HG03521 (cell line): ENCODE measurements at regions not wholly inside any gene's neighbourhood (a gene's known extent, or its start where the extent isn't known, plus 50 kb on each side); places are given as distances from the start of the nearest gene placed in this dataset.

Source experiments
- ATAC-seq: cut with Tn5 transposase; IDR thresholded peaks from one replicate; pipeline ENCODE4 v1.9.1; 2021; ENCODE audit warnings: mild to moderate bottlenecking, moderate library complexity; ENCODE audit not compliant: unreplicated experiment

- no peak for ATAC-seq
Observed at GRCh38 chr18:25815659-25816058, 274.8 kb downstream of the SS18 start.

- peak; percentile 94 for ATAC-seq
Observed at GRCh38 chr18:25814841-25815458, 275.5 kb downstream of the SS18 start.

- no peak for ATAC-seq
Observed at GRCh38 chr18:25813110-25813509, 277.3 kb downstream of the SS18 start.

GRCh38 chr18:25810736-25811135 lies 279.7 kb downstream of the SS18 start:
- ATAC-seq = no peak

GRCh38 chr18:25805939-25806338 lies 284.5 kb downstream of the SS18 start:
- no peak for ATAC-seq

GRCh38 chr18:25805323-25805722 lies 285.1 kb downstream of the SS18 start:
- ATAC-seq = no peak

GRCh38 chr18:25799231-25799630 lies 291.2 kb downstream of the SS18 start:
- no peak for ATAC-seq

- ATAC-seq = no peak
Observed at GRCh38 chr18:25798046-25798445, 292.4 kb downstream of the SS18 start.

- no peak for ATAC-seq
Observed at GRCh38 chr18:25795213-25795612, 295.2 kb downstream of the SS18 start.

GRCh38 chr18:25787276-25787675 lies 303.1 kb downstream of the SS18 start:
- ATAC-seq = no peak

GRCh38 chr18:25786758-25787157 lies 303.7 kb downstream of the SS18 start:
- no peak for ATAC-seq

- no peak for ATAC-seq
Observed at GRCh38 chr18:25780105-25780504, 310.3 kb downstream of the SS18 start.

GRCh38 chr18:25771796-25772195 lies 318.6 kb downstream of the SS18 start:
- no peak for ATAC-seq

GRCh38 chr18:25764777-25765176 lies 325.6 kb downstream of the SS18 start:
- ATAC-seq = no peak

GRCh38 chr18:25759111-25759510 lies 331.3 kb downstream of the SS18 start:
- ATAC-seq = no peak

- ATAC-seq = no peak
Observed at GRCh38 chr18:25743646-25744151, 346.7 kb downstream of the SS18 start.

GRCh38 chr18:25739376-25739775 lies 351.0 kb downstream of the SS18 start:
- no peak for ATAC-seq

- no peak for ATAC-seq
Observed at GRCh38 chr18:25737710-25738311, 352.6 kb downstream of the SS18 start.

- no peak for ATAC-seq
Observed at GRCh38 chr18:25736516-25736915, 353.9 kb downstream of the SS18 start.

GRCh38 chr18:25735459-25735858 lies 355.0 kb downstream of the SS18 start:
- ATAC-seq = no peak

GRCh38 chr18:25734336-25734735 lies 356.1 kb downstream of the SS18 start:
- ATAC-seq = no peak

GRCh38 chr18:25732862-25733261 lies 357.6 kb downstream of the SS18 start:
- ATAC-seq = no peak

- ATAC-seq = no peak
Observed at GRCh38 chr18:25729072-25729471, 361.3 kb downstream of the SS18 start.
